GM19043 (cell line): ENCODE measurements at regions not wholly inside any gene's neighbourhood (a gene's known extent, or its start where the extent isn't known, plus 50 kb on each side); places are given as distances from the start of the nearest gene placed in this dataset.
"Not testable (repeated sequence)": the region's sequence is repeated elsewhere in the genome, so short reads cannot be mapped to it uniquely, and the experiment has no call there.

ENCODE experiments used
- ATAC-seq: cut with Tn5 transposase; IDR thresholded peaks from one replicate; pipeline ENCODE4 v1.9.1; 2021; ENCODE audit warnings: low read depth; ENCODE audit not compliant: unreplicated experiment

DNA sequence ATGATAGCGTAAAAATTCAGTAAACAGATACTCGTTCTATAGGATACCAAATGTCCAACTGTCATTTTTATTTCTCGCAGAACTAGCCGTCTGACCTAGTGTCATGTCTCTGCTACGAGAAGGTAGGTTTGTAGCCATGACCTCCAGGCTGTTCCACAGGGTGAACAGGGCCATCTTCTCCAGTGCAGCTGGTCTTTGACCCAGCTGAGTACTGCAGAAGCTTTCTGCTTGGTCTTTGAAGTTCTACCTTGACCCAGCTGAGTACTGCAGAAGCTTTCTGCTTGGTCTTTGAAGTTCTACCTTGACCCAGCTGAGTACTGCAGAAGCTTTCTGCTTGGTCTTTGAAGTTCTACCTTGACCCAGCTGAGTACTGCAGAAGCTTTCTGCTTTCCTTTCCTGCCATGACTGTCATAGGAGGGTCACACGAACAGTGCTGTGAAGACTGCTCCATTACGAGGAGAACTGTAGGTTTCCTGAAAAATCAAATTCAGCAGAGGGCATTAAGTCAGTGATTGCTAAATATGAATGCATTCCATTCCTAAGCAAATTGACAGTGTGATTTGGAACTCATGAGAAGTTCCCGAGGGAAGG is 532.8 kb upstream of the NRP1 start:
- ATAC-seq, result not testable (repeated sequence)

DNA sequence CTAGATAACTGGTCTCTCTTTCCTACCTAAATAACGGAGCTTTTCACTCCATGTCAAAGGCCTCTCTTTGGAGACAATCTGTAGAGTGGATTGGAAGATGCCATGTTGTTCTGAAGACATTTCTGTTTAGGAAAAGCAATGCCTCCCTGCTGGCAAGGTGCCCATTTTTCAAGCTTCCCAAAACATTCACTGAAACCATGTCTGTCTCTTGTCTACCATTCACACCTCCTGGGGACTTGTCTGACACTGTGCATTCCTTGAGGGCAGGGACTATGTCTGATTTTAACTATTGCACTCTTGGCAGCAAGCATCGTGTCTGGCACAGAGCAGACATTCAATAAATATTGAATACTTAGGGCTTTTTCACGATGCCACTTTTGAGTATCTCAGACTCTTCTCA is 528.9 kb upstream of the NRP1 start:
- ATAC-seq, result no peak

DNA sequence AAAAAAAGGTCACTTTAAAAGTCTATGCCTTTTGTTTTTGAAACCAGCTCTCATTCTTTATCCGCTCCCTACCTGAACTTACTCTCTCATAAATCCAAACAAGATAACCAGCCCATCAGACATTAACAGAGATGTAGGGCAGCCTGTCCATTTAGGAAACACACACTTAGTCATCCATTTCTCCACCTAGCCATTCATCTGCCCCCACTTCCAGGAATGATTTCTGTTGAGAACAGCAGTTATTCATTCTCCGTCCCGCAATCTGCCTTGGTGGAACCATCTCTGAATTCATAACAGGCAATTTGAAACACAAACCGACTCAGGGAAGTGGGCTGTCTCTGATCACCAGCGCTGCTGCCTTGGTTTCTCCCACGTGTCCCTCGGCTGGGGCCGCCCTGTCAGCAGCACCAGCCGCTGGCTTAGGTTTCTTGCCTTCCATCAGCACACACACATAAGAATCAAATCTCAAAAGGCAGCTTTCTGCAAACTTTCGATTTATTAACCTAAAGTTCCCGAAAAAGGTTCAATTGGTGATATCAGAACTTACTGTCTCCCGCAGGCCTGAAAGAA is 528.2 kb upstream of the NRP1 start:
- no peak for ATAC-seq

DNA sequence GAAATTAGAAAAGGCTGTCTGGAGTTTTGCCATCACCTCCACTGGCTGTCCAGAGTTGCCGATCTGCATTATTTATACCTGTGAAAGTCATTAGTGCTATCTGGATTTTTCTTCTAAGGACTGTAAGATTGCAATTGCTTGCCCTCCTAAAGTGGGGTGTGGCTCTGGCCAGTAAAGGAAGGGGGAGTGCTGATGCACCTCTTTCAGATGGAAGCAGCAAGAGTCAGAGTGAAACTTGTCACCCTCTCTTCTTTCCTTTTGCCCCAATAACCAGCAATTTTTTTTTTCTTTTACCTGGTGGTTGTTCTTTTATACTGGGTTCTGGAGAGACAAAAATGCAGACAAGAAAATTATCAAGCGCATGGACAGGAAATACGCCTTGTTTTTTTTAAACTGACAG is 527.4 kb upstream of the NRP1 start:
- no peak for ATAC-seq

DNA sequence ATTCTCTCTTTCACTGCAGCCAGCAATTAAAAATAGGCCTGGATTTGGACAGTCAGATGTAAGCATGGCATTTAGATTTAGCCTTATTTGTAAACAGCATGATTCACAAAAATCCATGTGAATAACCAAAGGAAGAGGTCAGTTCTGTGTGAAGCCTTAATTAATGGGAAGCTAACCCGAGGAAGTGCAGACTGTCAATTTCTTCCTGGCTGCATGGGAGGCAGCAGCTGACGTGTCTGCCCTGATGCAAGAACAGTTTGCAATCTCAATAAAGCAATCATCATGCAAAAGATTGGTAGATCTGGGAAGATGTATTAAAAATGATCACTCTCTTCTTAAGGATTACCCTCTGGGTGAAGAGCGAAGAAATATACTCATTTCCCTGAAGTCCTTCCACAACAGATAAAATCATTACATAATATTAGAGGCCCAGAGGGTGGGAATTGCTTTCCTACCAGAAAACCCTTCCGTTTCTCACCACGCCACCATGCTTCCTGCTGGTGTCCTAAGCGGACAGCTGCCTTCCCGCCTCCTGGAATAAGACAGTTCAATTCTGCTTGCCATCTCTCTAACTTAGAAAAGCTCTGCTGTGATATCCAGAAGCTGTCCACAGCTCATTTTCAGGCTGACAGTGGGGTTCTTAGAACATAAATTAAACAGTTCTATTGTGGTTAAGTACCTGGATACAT is 526.7 kb upstream of the NRP1 start:
- ATAC-seq, result no peak

DNA sequence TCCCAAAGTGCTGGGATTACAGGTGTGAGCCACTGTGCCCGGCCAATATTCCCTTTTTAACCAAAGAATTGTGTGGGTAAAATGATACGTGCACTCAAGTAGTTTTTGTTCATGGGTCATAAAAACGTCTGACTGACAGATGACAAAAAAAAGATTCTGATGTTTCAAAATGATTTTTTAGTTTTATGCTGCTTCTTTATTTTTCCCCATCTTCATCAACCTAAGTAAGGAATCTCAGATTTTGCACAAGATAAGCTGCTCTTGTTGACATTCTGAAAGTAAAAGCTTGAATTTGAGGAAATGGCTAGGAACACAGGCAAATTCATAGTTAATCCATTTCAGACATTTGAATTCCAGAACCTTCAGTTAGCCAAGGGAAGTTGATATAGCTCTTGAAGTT is 526.1 kb upstream of the NRP1 start:
- ATAC-seq, result no peak

DNA sequence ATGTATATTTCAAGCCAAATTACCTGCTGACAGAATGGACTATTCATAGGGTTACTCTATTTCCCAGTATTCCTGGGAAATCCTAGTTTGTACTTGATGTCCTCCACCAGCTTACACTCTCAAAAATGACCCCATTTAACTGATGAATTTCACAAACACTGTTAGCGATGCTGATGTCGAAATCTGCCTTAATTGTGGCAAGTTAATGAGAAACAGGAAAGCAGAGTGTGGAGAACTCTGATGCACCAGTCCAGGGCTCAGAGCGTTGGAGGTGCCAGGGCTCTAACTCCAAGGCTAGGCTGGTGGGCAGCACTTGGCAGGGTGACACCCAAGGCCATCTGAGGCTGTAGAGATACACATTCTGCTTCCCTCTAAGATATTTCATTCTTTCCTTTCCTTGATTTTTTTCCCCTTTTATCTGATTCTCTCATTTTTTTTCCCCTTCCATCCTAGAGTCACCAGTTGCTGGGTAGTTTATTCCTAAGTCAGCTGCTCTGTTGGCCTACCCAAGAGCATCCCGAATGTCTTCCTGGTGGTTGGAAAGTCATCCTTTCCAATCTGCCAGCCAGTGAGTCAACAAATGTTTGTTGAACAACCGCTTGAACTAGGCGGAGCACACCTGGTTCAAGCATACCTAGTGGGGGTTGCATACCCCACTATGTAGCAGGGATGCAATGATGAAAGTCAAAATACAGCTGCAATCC is 525.0 kb upstream of the NRP1 start:
- ATAC-seq, result no peak

DNA sequence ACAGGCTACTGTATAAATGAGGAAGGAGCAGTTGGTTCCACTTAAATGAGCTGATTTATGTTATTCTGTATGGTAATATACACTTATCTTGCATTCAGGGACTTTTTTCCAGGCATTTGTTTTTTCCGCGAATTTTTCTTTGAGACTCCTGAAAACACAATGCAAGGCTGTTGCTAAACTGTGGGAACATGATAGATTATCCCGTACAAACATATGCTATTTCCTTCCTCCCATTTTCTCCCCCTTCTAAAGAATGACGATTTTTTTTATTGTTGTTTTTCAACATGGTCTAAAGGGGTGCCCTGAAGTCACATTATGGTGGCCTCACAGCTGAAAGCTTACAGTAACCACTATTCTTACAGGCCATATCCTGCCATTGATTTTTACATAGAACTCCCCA is 523.9 kb upstream of the NRP1 start:
- no peak for ATAC-seq

DNA sequence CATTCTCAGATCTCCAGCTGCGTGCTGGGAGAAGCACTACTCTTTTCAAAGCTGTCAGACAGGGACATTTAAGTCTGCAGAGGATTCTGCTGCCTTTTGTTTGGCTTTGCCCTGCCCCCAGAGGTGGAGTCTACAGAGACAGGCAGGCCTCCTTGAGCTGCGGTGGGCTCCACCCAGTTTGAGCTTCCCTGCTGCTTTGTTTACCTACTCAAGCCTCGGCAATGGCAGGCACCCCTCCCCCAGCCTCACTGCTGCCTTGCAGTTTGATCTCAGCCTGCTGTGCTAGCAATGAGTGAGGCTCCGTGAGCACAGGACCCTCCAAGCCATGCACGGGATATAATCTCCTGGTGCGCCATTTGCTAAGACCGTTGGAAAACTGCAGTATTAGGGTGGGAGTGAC is 518.8 kb upstream of the NRP1 start:
- not testable (repeated sequence) for ATAC-seq

DNA sequence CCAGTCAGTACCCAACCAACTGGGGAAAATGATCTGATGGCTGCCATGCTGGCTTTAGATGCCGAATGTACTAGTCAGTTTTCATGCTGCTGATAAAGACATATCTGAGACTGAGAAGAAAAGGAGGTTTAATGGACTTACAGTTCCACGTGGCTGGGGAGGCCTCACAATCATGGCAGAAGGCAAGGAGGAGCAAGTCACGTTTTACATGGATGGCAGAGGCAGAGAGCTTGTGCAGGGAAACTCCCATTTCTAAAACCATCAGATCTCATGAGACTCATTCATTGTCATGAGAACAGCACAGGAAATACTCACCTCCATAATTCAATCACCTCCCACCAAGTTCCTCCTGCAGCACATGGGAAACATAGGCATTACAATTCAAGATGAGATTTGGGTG is 508.9 kb upstream of the NRP1 start:
- no peak for ATAC-seq

DNA sequence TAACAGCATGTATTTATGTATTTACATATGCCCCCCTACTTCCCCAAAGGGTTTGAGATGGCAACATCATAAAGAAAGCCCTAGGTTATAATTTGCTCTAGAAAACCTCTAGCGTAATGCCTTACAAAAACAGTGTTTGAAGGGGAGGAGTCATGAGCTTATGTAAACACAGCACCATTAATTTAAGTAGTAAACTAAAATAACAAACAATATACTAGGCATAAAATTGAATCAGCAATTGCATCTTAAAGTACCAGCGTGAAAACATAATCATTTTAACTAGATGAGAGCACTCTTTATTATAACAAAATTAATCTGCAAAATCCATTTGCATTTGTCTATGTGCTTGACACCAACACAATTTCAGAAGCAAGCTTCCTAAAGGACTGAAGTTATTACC is 507.2 kb upstream of the NRP1 start:
- no peak for ATAC-seq

DNA sequence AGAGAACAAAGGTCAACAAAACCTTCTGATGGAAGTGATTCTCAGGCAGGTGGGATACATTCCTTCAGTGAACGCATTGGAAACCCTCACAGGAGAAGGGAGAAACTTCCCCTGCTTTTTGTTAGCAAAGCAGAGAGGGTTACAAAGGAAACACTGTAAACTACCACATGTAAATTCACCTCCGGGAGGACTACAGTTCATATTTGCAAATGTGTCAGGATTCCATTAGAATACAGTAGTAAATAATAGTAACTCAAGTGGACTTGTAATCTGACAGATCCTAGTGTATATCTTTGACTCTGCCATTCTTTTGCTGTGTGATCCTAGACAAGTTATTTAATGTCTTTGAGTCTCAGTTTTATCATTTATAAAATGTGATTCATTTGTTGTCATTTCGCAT is 504.3 kb upstream of the NRP1 start:
- ATAC-seq, result no peak

DNA sequence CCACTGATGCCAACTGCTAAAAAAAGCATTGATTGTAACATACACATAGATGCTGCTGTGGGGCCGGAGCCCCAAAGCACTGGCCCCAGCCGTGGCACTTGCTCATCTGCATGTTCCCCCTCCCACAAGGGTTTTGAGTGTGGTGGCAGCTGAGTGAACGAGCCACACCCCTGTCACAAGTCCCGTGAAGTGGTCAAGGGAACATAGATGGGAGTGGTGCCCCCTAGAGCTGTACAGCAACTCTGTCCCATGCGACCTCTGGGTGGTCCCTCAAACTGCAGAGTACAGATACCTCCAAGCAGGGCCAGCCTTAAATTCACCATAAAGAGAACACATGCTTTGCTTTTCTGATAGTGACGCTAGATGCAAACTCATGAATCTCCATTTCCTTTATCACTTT is 503.3 kb upstream of the NRP1 start:
- no peak for ATAC-seq

DNA sequence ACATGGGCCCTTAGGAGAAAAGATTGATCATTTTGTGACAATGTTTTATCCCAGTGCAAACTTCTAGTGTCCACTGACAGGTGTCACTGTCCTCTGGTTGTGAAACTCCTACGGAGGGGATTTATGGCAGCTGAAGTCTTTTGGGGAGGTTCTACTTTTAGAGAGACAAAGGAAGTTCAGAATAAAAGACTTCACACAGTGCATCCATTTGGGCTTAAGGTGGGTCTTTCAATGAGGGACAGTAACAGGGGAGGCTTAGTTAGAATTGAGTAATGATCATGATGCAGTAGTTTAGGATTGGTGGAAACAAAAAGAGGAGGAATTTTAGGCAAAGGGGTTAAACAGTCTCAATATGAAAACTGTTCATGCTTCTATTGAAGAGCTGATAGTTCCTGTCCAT is 501.1 kb upstream of the NRP1 start:
- ATAC-seq, result no peak

DNA sequence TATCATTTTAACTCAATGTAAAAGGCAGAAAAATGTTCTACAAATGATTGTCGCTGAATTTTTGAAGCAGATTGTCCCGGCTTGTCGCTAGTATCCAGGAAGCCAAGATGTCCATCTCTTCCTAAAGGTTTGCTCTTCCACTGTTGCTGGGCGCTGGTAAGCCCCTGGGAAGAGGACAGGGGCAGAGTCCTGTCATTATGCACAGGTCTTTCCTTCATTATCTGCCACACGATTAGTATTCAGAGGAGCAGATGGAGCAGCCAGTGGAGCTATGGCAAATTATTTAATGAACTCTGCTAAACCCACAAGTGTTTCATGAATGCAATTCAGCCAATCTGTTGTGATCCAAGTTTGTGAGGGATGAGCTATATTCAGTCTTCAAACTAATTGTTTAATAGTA is 499.1 kb upstream of the NRP1 start:
- ATAC-seq, result no peak

DNA sequence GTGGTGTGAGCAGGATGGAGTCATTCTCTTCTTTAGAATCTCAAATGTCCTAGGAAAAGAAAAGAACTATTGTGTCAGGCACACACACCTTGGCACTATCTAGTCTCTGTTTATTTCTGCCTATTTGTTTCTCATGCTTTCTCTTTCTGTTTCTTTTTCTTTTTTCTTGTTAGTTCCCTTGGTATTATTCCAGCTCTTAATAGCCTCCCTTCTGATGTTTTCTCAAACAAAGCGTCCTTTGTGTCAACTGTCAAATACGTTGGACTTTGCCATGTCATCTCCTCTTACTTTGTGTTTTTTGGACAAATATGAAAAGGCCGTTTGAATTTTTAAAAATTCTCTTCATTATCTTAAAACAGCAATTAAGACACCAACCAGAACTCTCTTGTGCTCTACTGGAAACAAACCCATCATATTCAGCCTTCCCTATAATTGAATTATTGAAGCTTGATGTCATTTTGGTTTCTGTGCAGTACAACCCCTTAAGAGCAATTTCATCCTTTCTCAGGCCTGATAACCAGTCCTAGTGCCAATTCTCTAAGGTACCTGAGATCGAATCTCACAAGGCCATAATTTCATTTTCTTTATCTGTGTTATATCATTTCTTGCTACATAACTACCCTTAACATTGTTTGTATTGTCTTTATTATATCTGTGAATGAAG is 497.8 kb upstream of the NRP1 start:
- ATAC-seq, result no peak

DNA sequence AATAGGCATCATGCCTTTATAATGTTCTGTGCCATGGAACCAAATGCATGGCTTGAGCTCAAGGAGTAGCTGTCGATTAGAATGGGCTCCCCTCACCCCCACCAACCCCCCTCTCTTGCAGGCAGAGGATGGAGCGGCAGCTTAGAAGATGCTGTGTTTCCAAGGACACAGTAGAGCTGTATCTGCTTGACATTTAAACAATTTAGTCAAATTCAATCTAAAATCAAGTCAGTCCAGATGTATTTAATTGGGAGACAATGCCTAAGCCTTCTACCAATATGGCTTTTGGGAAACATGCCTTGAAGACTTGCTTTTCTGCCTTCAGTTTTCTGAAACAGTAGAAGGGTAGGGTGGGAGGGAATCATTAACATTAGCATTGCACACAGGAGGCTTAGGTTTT is 497.1 kb upstream of the NRP1 start:
- ATAC-seq, result no peak

DNA sequence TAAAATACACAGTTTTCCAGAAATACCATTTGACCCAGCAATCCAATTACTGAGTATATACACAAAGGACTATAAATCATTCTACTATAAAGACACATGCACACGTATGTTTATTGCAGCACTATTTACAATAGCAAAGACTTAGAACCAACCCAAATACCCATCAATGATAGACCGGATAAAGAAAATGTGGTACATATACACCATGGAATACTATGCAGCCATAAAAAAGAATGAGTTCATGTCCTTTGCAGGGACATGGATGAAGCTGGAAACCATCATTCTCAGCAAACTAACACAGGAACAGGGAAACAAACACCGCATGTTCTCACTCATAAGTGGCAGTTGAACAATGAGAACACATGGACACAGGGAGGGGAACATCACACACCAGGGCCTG is 495.4 kb upstream of the NRP1 start:
- not testable (repeated sequence) for ATAC-seq

DNA sequence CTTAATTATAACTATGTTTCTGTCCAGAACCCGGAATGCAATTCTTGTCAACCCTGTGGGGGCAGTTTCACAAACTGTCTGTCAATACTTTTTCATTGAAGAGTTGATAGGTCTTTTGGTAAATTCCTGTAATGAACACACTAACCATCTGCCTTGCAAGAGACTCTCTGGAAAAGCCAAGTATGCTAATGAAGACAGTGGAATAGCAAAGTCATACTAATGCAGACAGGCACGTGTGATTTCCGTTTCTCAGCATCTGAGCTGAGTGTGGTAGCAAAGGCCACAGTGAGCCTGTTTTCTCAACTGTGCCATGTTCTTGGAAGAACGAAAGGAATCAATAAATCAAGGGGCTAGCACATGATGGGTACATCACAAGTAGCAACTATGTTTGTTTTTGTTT is 494.1 kb upstream of the NRP1 start:
- ATAC-seq, result no peak

DNA sequence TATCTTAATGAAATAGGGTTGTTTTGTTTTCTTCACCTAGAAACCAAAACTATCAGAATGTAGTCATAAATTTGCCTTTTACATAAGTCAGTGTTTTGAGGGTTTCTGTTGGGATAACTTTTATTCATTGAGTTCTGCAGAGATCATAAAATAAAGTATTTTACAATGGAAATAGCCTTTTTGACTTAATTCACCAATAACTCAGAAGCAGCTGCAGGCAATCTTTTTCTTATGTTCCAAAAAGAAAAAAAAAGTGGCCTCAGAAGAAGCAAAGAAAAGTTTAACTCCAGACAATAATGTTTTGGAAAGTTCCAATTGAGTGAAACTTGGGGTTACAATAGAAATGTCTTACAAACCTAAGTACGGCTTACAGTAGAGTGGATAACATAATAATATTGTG is 491.7 kb upstream of the NRP1 start:
- no peak for ATAC-seq

DNA sequence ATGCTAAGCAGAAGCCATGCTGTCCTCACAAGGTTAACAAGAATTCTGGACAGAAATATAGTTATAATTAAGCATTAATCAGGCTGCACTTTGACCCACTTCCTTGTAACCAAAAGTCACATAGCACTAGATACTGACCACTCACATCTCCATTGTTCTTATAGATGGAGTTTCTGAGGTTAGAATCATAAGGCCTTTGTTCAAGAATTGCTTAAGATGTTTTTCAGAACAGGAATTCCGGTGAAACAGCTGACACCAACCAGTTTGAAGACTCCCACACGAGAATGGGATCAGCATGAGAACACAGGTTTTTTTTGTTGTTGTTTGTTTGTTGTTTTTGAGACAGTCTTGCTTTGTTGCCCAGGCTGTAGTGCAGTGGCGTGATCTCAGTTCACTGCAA is 488.3 kb upstream of the NRP1 start:
- ATAC-seq, result no peak
